ENCODE measurements at regions not wholly inside any gene's neighbourhood (a gene's known extent, or its start where the extent isn't known, plus 50 kb on each side); places are given as distances from the start of the nearest gene placed in this dataset. TPM values are rescaled to one million over a fixed set of nuclear protein-coding genes. Genes with fewer than 3 reads are reported as not detected.
"Not testable (repeated sequence)": the region's sequence is repeated elsewhere in the genome, so short reads cannot be mapped to it uniquely, and the experiment has no call there.

- Histone ChIP-seq H3K27me3 (ENCODE audit: insufficient read depth, low read length) (no peaks in the 10 kb centered on the region), H3K9me3 (ENCODE audit: low read depth, low read length) (no peaks in the 10 kb centered on the region), H2AFZ (ENCODE audit: low read length) (no peak overlapping the region), H3K79me2 (ENCODE audit: insufficient read depth, low read length) (no peaks in the 10 kb centered on the region), H4K20me1 (ENCODE audit: insufficient read depth, low read length) (no peaks in the 10 kb centered on the region), H3K4me2 (ENCODE audit: insufficient read depth, low read length) (no peak overlapping the region), H3K27ac (ENCODE audit: low read depth, low read length) (no peak overlapping the region), H3K36me3 (ENCODE audit: insufficient read depth, low read length) (no peaks in the 10 kb centered on the region), H3K4me3 (ENCODE audit: insufficient read depth, low read length) (no peak overlapping the region), H3K4me1 (ENCODE audit: insufficient read depth, low read length) (no peaks in the 10 kb centered on the region)
- DNase-seq (ENCODE audit: insufficient read length, low spot score, missing footprints) = peak; percentile 8
- TF ChIP-seq, protein P1, sequence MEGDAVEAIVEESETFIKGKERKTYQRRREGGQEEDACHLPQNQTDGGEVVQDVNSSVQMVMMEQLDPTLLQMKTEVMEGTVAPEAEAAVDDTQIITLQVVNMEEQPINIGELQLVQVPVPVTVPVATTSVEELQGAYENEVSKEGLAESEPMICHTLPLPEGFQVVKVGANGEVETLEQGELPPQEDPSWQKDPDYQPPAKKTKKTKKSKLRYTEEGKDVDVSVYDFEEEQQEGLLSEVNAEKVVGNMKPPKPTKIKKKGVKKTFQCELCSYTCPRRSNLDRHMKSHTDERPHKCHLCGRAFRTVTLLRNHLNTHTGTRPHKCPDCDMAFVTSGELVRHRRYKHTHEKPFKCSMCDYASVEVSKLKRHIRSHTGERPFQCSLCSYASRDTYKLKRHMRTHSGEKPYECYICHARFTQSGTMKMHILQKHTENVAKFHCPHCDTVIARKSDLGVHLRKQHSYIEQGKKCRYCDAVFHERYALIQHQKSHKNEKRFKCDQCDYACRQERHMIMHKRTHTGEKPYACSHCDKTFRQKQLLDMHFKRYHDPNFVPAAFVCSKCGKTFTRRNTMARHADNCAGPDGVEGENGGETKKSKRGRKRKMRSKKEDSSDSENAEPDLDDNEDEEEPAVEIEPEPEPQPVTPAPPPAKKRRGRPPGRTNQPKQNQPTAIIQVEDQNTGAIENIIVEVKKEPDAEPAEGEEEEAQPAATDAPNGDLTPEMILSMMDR (IDR thresholded peaks at IDR 0.05; ENCODE audit: extremely low read depth, low read depth, low read length) = no peak
These were observed 642.4 kb downstream of the GOLGA6L6 start for GRCh38 chr15:19899021-19899824.

DNA sequence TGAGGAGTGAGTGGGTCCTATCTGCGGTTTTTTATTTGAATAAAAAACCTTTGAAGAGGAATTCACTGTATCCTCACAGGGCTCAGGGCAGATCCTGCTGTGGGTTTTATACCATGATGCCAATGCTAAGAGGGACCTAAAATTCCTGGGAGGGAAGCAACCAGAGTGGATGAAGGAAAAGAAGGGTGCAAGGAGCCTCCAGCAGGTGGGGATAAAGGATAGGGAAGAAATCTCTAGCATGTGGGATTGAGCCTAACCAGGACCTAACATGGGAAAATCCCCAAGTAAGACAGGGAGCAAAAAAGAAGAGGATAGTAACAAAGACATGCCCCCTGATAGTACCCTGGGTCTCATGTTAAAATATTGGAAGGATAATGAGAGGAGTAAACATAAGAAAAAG is 652.8 kb downstream of the GOLGA6L6 start:
- not testable (repeated sequence) for DNase-seq (ENCODE audit: insufficient read length, low spot score, missing footprints); H2AFZ ChIP-seq (ENCODE audit: low read length); H3K79me2 ChIP-seq (ENCODE audit: insufficient read depth, low read length); H3K27ac ChIP-seq (ENCODE audit: low read depth, low read length); H4K20me1 ChIP-seq (ENCODE audit: insufficient read depth, low read length); H3K4me2 ChIP-seq (ENCODE audit: insufficient read depth, low read length); H3K9me3 ChIP-seq (ENCODE audit: low read depth, low read length); H3K27me3 ChIP-seq (ENCODE audit: insufficient read depth, low read length); H3K36me3 ChIP-seq (ENCODE audit: insufficient read depth, low read length); H3K4me1 ChIP-seq (ENCODE audit: insufficient read depth, low read length); H3K4me3 ChIP-seq (ENCODE audit: insufficient read depth, low read length)

DNA sequence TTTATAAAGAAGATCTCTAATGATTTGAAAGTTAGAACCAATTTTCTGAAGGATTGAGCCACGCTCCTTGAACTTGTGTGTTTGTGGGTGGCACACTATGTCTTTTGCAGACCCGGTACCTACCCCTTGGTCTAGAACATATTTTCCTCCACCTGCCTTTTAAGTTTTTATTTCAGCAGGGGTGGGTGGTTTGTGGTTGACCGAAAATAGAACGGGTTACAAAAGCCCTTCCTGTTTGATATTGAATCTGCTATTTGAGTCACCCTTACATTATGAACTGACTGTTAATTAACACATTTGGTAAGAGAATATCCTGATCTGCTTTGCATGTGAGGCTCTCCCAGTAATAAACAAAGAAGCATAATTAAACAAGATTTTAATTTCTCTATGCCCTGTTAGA is 697.5 kb downstream of the GOLGA6L6 start:
- not testable (repeated sequence) for H4K20me1 ChIP-seq (ENCODE audit: insufficient read depth, low read length); H3K9me3 ChIP-seq (ENCODE audit: low read depth, low read length); H3K27me3 ChIP-seq (ENCODE audit: insufficient read depth, low read length); H2AFZ ChIP-seq (ENCODE audit: low read length); H3K27ac ChIP-seq (ENCODE audit: low read depth, low read length); DNase-seq (ENCODE audit: insufficient read length, low spot score, missing footprints); H3K36me3 ChIP-seq (ENCODE audit: insufficient read depth, low read length); H3K79me2 ChIP-seq (ENCODE audit: insufficient read depth, low read length); H3K4me2 ChIP-seq (ENCODE audit: insufficient read depth, low read length); H3K4me1 ChIP-seq (ENCODE audit: insufficient read depth, low read length); H3K4me3 ChIP-seq (ENCODE audit: insufficient read depth, low read length)

Small RNA genes in the stretch of these regions (small RNA-seq; reads per million reads assigned to genes)
- gene AC138701.2 = not detected
- gene IGHD1OR15-1A = not detected
- not detected for gene IGHD2OR15-2A
- not detected for gene IGHD3OR15-3A
- gene IGHD4OR15-4A = not detected
- gene IGHD5OR15-5A = not detected
- gene RN7SL584P = not detected
- gene RNU6-978P = not detected
